Trophoblast cell (in vitro differentiated cells and primary cell): ENCODE measurements at regions not wholly inside any gene's neighbourhood (a gene's known extent, or its start where the extent isn't known, plus 50 kb on each side); places are given as distances from the start of the nearest gene placed in this dataset.
"Not testable (repeated sequence)": the region's sequence is repeated elsewhere in the genome, so short reads cannot be mapped to it uniquely, and the experiment has no call there.

Experiments used
- DNase-seq, 2 donors: peaks; one replicate each; pipeline ENCODE4 v3.0.0-alpha.2; 2016
- H2AFZ ChIP-seq: 2 replicates; pipeline ENCODE4 v1.6.1; 2013; ENCODE audit warnings: low read length, moderate library complexity, mild to moderate bottlenecking; ENCODE audit not compliant: insufficient read depth, poor library complexity
- H2AK5ac ChIP-seq: 2 replicates; pipeline ENCODE4 v1.6.1; 2013; ENCODE audit warnings: mild to moderate bottlenecking, low read length
- H2BK120ac ChIP-seq: 2 replicates; pipeline ENCODE4 v1.6.1; 2013; ENCODE audit warnings: low read length, mild to moderate bottlenecking, moderate library complexity; ENCODE audit not compliant: insufficient read depth, poor library complexity
- H2BK12ac ChIP-seq: 2 replicates; pipeline ENCODE4 v1.6.1; 2013; ENCODE audit warnings: mild to moderate bottlenecking, low read length, moderate library complexity
- H2BK5ac ChIP-seq: 2 replicates; pipeline ENCODE4 v1.6.1; 2013; ENCODE audit warnings: low read length, low read depth, moderate library complexity, mild to moderate bottlenecking; ENCODE audit not compliant: poor library complexity
- H3K14ac ChIP-seq: 2 replicates; pipeline ENCODE4 v1.6.1; 2013; ENCODE audit warnings: mild to moderate bottlenecking, low read length
- H3K18ac ChIP-seq: 2 replicates; pipeline ENCODE4 v1.6.1; 2013; ENCODE audit warnings: mild to moderate bottlenecking, low read length
- H3K23ac ChIP-seq: 2 replicates; pipeline ENCODE4 v1.6.1; 2013; ENCODE audit warnings: low read length
- H3K27ac ChIP-seq: 2 replicates; pipeline ENCODE4 v1.5.1; 2013; ENCODE audit warnings: low read depth, mild to moderate bottlenecking, inconsistent platforms, low read length, moderate library complexity
- H3K27me3 ChIP-seq: 2 replicates; pipeline ENCODE4 v1.6.1; 2013; ENCODE audit warnings: inconsistent platforms, mild to moderate bottlenecking, low read length, moderate library complexity; ENCODE audit not compliant: insufficient read depth
- H3K36me3 ChIP-seq, 2 experiments: 1 replicate in 1 of 2; 2 replicates in 1 of 2; pipeline ENCODE4 v1.6.1; 2013; ENCODE audit warnings: low read length in 2 of 2, mild to moderate bottlenecking in 2 of 2, moderate library complexity in 1 of 2; ENCODE audit not compliant: insufficient read depth in 2 of 2, control insufficient read depth in 1 of 2
- H3K4ac ChIP-seq: 2 replicates; pipeline ENCODE4 v1.6.1; 2013; ENCODE audit warnings: low read depth, mild to moderate bottlenecking, low read length, moderate library complexity
- H3K4me1 ChIP-seq, 2 experiments: 1 replicate in 1 of 2; 2 replicates in 1 of 2; pipeline ENCODE4 v1.6.1; 2013; ENCODE audit warnings: low read length in 2 of 2, mild to moderate bottlenecking in 2 of 2, moderate library complexity in 1 of 2; ENCODE audit not compliant: insufficient read depth in 2 of 2, control insufficient read depth in 1 of 2
- H3K4me2 ChIP-seq: 2 replicates; pipeline ENCODE4 v1.6.1; 2013; ENCODE audit warnings: inconsistent platforms, mild to moderate bottlenecking, low read length, moderate library complexity
- H3K4me3 ChIP-seq: 2 replicates; pipeline ENCODE4 v1.5.1; 2013; ENCODE audit warnings: mild to moderate bottlenecking, low read depth, low read length, inconsistent platforms
- H3K79me1 ChIP-seq: one replicate; pipeline ENCODE4 v1.6.1; 2013; ENCODE audit warnings: low read length
- H3K79me2 ChIP-seq: 2 replicates; pipeline ENCODE4 v1.6.1; 2013; ENCODE audit warnings: low read length, mild to moderate bottlenecking; ENCODE audit not compliant: control insufficient read depth, insufficient read depth, poor library complexity
- H3K9ac ChIP-seq: 2 replicates; pipeline ENCODE4 v1.6.1; 2013; ENCODE audit warnings: mild to moderate bottlenecking, low read length
- H3K9me3 ChIP-seq: 2 replicates; pipeline ENCODE4 v1.6.1; 2013; ENCODE audit warnings: low read depth, mild to moderate bottlenecking, control low read depth, inconsistent platforms, low read length; ENCODE audit not compliant: insufficient read depth
- H4K12ac ChIP-seq: 2 replicates; pipeline ENCODE4 v1.6.1; 2013; ENCODE audit warnings: low read depth, mild to moderate bottlenecking, low read length, moderate library complexity
- H4K8ac ChIP-seq: 2 replicates; pipeline ENCODE4 v1.6.1; 2013; ENCODE audit warnings: low read depth, mild to moderate bottlenecking, low read length, moderate library complexity
- H4K91ac ChIP-seq: one replicate; pipeline ENCODE4 v1.6.1; 2013; ENCODE audit warnings: low read depth, mild to moderate bottlenecking, low read length, moderate library complexity
- WGBS: extraction: QIAGEN DNeasy Blood & Tissue Kit; methylation state at CpG from one replicate; pipeline ENCODE4 v1.1.7; 2013; ENCODE audit warnings: missing lambda C conversion rate; ENCODE audit not compliant: insufficient read length, insufficient coverage; ENCODE audit errors: extremely low coverage; 5-methylcytosine and 5-hydroxymethylcytosine counted together

DNA sequence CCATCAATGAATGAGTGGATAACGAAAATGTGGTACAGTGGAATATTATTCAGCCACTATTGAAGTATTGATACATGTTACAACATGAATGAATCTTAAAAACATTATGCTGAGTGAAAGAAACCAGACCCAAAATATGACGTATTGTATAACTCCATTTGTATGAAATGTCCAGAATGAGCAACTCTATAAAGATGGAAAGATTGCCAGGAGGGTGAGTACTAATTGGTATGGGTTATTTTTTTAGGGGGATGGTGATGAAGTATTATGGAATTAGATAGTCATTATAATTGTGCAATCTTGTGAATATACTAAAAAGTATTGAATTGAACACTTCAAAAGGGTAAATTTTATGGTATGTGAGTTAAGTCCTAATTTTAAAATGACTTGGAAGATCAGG is 278.6 kb downstream of the SIPA1L2 start:
- H2BK12ac ChIP-seq: no peak overlapping the region
- no peak overlapping the region for H3K18ac ChIP-seq
- no peak overlapping the region for H3K4me2 ChIP-seq
- no peak overlapping the region for H4K8ac ChIP-seq
- peaks cover 3% of the 10 kb centered on the region for H3K9me3 ChIP-seq
- no peaks in the 10 kb centered on the region for H3K27me3 ChIP-seq
- no peak overlapping the region for H3K14ac ChIP-seq
- no peak overlapping the region for H3K23ac ChIP-seq
- no peak for DNase-seq
- H2BK5ac ChIP-seq: no peak overlapping the region
- no peak overlapping the region for H2AK5ac ChIP-seq
- no peak overlapping the region for H3K27ac ChIP-seq
- H3K36me3 ChIP-seq: no peaks in the 10 kb centered on the region
- WGBS: no CpG with 5 or more reads among the region's 2 CpGs
- H2BK120ac ChIP-seq: no peak overlapping the region
- no peak overlapping the region for H4K12ac ChIP-seq
- H2AFZ ChIP-seq: no peak overlapping the region
- H3K9ac ChIP-seq: no peak overlapping the region
- H3K4ac ChIP-seq: no peak overlapping the region
- no peaks in the 10 kb centered on the region for H3K79me2 ChIP-seq
- H4K91ac ChIP-seq: no peak overlapping the region
- no peaks in the 10 kb centered on the region for H3K79me1 ChIP-seq
- H3K4me1 ChIP-seq: no peaks in the 10 kb centered on the region
- H3K4me3 ChIP-seq: no peak overlapping the region

DNA sequence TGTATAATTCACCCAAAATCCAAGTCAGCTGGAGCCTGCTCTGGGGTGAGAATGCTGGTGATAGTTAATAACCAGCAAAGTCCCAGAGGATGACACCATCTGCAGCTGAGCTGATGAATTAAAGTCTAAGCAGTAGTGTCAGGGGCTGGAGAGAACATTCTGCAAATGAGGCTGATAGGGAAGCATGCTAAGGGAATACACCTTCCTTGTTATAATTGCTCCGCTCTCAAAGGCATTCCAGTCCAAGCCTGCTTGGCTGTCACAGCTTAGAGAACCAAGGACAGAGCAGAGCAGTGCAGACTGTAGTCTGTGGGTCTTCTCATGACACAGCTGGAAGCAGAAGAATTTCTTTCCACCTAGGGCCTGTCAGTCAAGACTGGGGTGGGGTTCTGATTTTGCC is 283.1 kb downstream of the SIPA1L2 start:
- H3K14ac ChIP-seq: no peak overlapping the region

DNA sequence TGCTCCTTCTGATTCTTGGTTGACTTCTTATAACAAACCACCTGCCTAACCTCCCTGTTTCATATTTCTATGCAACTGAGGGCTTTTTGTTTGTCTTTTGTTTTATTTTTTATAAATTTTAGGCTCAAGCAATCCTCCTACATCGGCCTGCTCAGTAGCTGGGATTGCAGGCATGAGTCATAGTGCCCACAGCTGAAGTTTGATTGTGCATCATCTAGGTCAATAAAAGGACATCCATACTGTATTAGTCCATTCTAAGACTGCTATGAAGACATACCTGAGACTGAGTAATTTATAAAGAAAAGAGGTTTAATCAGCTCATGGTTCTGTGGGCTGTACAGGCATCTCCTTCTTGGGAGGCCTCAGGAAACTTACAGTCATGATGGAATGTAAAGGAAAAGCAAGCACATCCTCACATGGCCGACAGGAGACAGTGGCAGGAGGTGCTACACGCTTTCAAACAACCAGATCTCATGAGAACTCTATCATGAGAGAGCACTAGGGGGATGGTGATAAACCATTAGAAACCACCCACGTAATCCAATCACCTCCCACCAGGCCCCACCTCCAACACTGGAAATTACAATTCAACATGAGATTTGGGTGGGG is 285.0 kb downstream of the SIPA1L2 start:
- no peaks in the 10 kb centered on the region for H3K9me3 ChIP-seq
- H3K79me1 ChIP-seq: no peaks in the 10 kb centered on the region
- H3K4me2 ChIP-seq: no peak overlapping the region
- no peaks in the 10 kb centered on the region for H3K79me2 ChIP-seq
- H3K4me1 ChIP-seq: no peaks in the 10 kb centered on the region
- no peak overlapping the region for H2AFZ ChIP-seq
- no peaks in the 10 kb centered on the region for H3K36me3 ChIP-seq
- H3K18ac ChIP-seq: no peak overlapping the region
- WGBS: no CpG with 5 or more reads among the region's 4 CpGs
- H3K14ac ChIP-seq: no peak overlapping the region
- no peak overlapping the region for H3K27ac ChIP-seq
- DNase-seq: no peak
- no peak overlapping the region for H3K4me3 ChIP-seq
- no peak overlapping the region for H3K9ac ChIP-seq
- H4K8ac ChIP-seq: no peak overlapping the region
- H3K27me3 ChIP-seq: no peaks in the 10 kb centered on the region
- H2BK12ac ChIP-seq: no peak overlapping the region
- no peak overlapping the region for H4K91ac ChIP-seq
- no peak overlapping the region for H2BK120ac ChIP-seq
- no peak overlapping the region for H2AK5ac ChIP-seq
- no peak overlapping the region for H4K12ac ChIP-seq
- H3K23ac ChIP-seq: no peak overlapping the region
- H2BK5ac ChIP-seq: no peak overlapping the region
- H3K4ac ChIP-seq: no peak overlapping the region

More for the DNA sequence above, 283.1 kb downstream of the SIPA1L2 start:
- Histone ChIP-seq H2AK5ac (no peak overlapping the region), H3K4me3 (no peak overlapping the region), H3K79me2 (no peaks in the 10 kb centered on the region), H2BK12ac (no peak overlapping the region), H3K4me1 (no peaks in the 10 kb centered on the region), H3K36me3 (no peaks in the 10 kb centered on the region), H2BK120ac (no peak overlapping the region), H4K12ac (no peak overlapping the region), H3K4ac (no peak overlapping the region), H3K23ac (no peak overlapping the region), H2BK5ac (no peak overlapping the region), H3K9me3 (peaks cover 3% of the 10 kb centered on the region), H3K9ac (no peak overlapping the region), H3K4me2 (no peak overlapping the region), H4K91ac (no peak overlapping the region), H3K27me3 (no peaks in the 10 kb centered on the region), H3K79me1 (no peaks in the 10 kb centered on the region), H3K27ac (no peak overlapping the region), H3K18ac (no peak overlapping the region), H4K8ac (no peak overlapping the region), H2AFZ (no peak overlapping the region)
- no peak for DNase-seq
- WGBS: no CpG with 5 or more reads among the region's 1 CpG

DNA sequence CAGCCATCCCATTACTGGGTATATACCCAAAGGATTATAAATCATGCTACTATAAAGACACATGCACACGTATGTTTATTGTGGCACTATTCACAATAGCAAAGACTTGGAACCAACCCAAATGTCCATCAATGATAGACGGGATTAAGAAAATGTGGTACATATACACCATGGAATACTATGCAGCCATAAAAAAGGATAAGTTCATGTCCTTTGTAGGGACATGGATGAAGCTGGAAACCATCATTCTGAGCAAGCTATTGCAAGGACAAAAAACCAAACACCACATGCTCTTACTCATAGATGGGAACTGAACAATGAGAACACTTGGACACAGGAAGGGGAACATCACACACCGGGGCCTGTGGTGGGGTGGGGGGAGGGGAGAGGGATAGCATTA is 285.7 kb downstream of the SIPA1L2 start:
- no CpG with 5 or more reads among the region's 3 CpGs for WGBS

More for the DNA sequence above, 285.7 kb downstream of the SIPA1L2 start:
- H3K4me3 ChIP-seq, H3K27ac ChIP-seq, H3K23ac ChIP-seq, H4K12ac ChIP-seq, H3K4ac ChIP-seq, H3K27me3 ChIP-seq, H2BK5ac ChIP-seq, H3K36me3 ChIP-seq, H3K14ac ChIP-seq, H3K4me2 ChIP-seq, DNase-seq, H4K8ac ChIP-seq, H3K4me1 ChIP-seq, H3K79me2 ChIP-seq, H3K79me1 ChIP-seq, H4K91ac ChIP-seq, H3K9ac ChIP-seq, H3K18ac ChIP-seq, H3K9me3 ChIP-seq, H2AK5ac ChIP-seq, H2BK12ac ChIP-seq, H2AFZ ChIP-seq, H2BK120ac ChIP-seq: not testable (repeated sequence)
